ENCODE measurements at regions not wholly inside any gene's neighbourhood (a gene's known extent, or its start where the extent isn't known, plus 50 kb on each side); places are given as distances from the start of the nearest gene placed in this dataset.

DNA sequence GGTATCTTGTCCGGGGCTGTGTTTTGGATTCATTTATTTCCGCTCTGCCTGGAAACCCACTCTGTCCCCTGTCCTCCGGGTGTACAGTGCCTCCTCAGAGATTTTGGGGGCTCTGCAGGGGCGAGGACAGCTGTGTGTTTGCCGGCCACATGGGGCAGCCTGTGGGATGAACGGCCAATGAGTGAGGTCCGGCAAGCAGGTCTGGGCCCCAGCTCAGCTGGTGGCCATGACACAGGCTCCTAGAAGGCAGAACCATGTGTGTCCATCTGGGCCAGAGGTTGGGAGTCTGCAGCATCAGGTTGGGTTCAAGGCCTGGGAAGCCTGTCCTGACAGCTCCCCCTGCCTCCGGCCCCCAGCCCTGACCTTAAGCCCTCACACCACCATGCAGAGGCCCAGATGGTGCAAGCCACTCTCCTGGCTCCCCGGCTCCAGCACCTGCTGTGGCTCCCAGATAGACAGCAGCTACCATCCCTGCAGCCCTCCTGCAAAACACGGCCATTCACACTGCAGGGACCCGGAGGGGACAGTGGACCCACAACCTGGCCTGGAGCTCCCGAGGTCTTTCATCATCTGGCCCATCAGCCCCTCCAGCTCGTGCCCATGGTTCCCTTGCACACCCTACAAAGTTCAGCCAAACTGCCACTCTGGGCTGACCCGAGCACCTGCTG is 220.1 kb upstream of the C14orf180 start:
- H3K27me3 ChIP-seq (ENCODE audit: control insufficient read depth in 1 of 2, insufficient read depth in 2 of 2, low read length in 2 of 2) = no peaks in the 10 kb centered on the region
- H3K9ac ChIP-seq (ENCODE audit: low read depth in 1 of 2, low read length in 2 of 2) = no peak overlapping the region

DNA sequence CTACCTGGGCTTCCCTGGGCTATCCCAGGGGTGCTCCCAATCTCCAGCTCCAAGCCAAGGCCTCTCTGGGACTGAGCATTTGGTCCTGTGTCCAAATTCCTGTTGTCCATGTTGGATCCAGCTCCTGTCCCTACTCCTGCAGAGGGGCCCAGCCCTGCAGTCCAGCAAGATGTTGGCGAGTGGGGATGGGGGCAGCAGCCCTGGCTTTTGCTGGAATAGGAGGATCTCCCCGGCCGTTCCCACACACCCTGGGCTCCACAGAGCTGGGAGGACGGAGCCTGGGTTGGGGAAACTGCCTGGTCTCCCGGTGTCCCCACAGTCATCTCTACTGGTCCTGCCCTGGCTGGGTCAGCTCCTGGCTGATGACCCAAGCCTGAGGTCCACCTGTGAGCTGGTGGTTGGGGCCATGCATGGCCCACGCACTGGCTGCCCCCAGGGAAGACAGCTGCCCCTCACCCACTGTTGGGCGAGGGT is 219.6 kb upstream of the C14orf180 start:
- Histone ChIP-seq H3K4me3 (ENCODE audit: low read depth in 1 of 2, low read length in 2 of 2) (no peak overlapping the region), H3K36me3 (ENCODE audit: control insufficient read depth in 1 of 2, insufficient read depth in 2 of 2, low read length in 2 of 2) (no peaks in the 10 kb centered on the region), H3K9me3 (ENCODE audit: control insufficient read depth in 1 of 2, low read length in 2 of 2) (no peaks in the 10 kb centered on the region), H3K9ac (ENCODE audit: low read depth in 1 of 2, low read length in 2 of 2) (no peak overlapping the region), H3K27me3 (ENCODE audit: control insufficient read depth in 1 of 2, insufficient read depth in 2 of 2, low read length in 2 of 2) (no peaks in the 10 kb centered on the region), H3K4me1 (ENCODE audit: control insufficient read depth in 1 of 2, insufficient read depth in 2 of 2, low read length in 2 of 2) (no peaks in the 10 kb centered on the region), H3K27ac (ENCODE audit: low read depth, low read length) (no peak overlapping the region)

More for the DNA sequence above, 220.1 kb upstream of the C14orf180 start:
- Histone ChIP-seq H3K36me3 (ENCODE audit: control insufficient read depth in 1 of 2, insufficient read depth in 2 of 2, low read length in 2 of 2) (no peaks in the 10 kb centered on the region), H3K27ac (ENCODE audit: low read depth, low read length) (no peak overlapping the region), H3K4me3 (ENCODE audit: low read depth in 1 of 2, low read length in 2 of 2) (no peak overlapping the region), H3K4me1 (ENCODE audit: control insufficient read depth in 1 of 2, insufficient read depth in 2 of 2, low read length in 2 of 2) (no peaks in the 10 kb centered on the region), H3K9me3 (ENCODE audit: control insufficient read depth in 1 of 2, low read length in 2 of 2) (no peaks in the 10 kb centered on the region)

- no peak overlapping the region for H3K4me3 ChIP-seq (ENCODE audit: low read depth in 1 of 2, low read length in 2 of 2)
- H3K27ac ChIP-seq (ENCODE audit: low read depth, low read length) = no peak overlapping the region
- no peaks in the 10 kb centered on the region for H3K36me3 ChIP-seq (ENCODE audit: control insufficient read depth in 1 of 2, insufficient read depth in 2 of 2, low read length in 2 of 2)
- H3K9ac ChIP-seq (ENCODE audit: low read depth in 1 of 2, low read length in 2 of 2) = no peak overlapping the region
- H3K4me1 ChIP-seq (ENCODE audit: control insufficient read depth in 1 of 2, insufficient read depth in 2 of 2, low read length in 2 of 2) = no peaks in the 10 kb centered on the region
- H3K9me3 ChIP-seq (ENCODE audit: control insufficient read depth in 1 of 2, low read length in 2 of 2) = no peaks in the 10 kb centered on the region
- no peaks in the 10 kb centered on the region for H3K27me3 ChIP-seq (ENCODE audit: control insufficient read depth in 1 of 2, insufficient read depth in 2 of 2, low read length in 2 of 2)
These were observed 219.1 kb upstream of the C14orf180 start for GRCh38 chr14:104360501-104360900.

GRCh38 chr14:104361101-104361591 is 218.4 kb upstream of the C14orf180 start:
- H3K27ac ChIP-seq (ENCODE audit: low read depth, low read length) = no peak overlapping the region
- no peaks in the 10 kb centered on the region for H3K36me3 ChIP-seq (ENCODE audit: control insufficient read depth in 1 of 2, insufficient read depth in 2 of 2, low read length in 2 of 2)
- H3K27me3 ChIP-seq (ENCODE audit: control insufficient read depth in 1 of 2, insufficient read depth in 2 of 2, low read length in 2 of 2) = no peaks in the 10 kb centered on the region
- no peaks in the 10 kb centered on the region for H3K9me3 ChIP-seq (ENCODE audit: control insufficient read depth in 1 of 2, low read length in 2 of 2)
- H3K4me1 ChIP-seq (ENCODE audit: control insufficient read depth in 1 of 2, insufficient read depth in 2 of 2, low read length in 2 of 2) = no peaks in the 10 kb centered on the region
- no peak overlapping the region for H3K9ac ChIP-seq (ENCODE audit: low read depth in 1 of 2, low read length in 2 of 2)
- no peak overlapping the region for H3K4me3 ChIP-seq (ENCODE audit: low read depth in 1 of 2, low read length in 2 of 2)

DNA sequence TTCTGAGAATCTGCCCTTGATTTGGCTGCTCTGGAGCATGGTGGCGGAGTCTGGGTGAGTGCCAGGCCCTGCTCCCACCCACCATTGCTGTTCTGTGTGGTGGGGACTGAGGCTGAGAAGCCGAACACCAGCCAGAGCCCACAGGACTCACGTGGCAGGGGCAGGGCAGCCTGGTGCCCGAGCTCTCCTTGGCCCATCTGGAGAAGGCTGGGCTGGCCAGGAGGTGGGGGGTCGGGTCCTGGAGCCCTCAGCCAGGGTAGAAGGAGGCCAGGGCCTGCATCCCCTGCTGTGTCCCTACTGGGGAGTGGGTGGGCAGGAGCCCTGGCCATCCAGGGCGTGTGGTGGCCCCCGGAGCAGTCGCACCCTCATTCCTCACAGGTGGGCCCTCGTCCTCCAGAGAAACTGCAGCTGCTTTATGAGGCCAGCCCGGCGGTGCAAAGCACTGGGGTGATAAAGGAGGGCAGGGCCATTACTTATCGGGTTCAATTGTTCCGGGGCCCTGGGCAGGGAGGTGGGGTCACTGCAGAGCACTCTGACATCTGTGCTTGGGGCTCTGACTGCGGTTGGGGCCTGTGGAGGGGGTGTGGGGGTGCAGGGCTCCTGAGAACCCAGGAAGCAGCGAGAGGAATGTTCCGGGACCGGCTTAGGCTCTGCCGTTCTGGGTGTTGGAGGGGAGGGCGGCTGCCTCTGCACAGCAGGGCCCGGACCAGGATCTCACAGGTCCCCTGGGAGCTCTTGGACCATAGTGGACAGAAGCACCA is 217.5 kb upstream of the C14orf180 start:
- H3K4me3 ChIP-seq (ENCODE audit: low read depth in 1 of 2, low read length in 2 of 2) = no peak overlapping the region
- no peak overlapping the region for H3K27ac ChIP-seq (ENCODE audit: low read depth, low read length)
- no peak overlapping the region for H3K9ac ChIP-seq (ENCODE audit: low read depth in 1 of 2, low read length in 2 of 2)
- no peaks in the 10 kb centered on the region for H3K36me3 ChIP-seq (ENCODE audit: control insufficient read depth in 1 of 2, insufficient read depth in 2 of 2, low read length in 2 of 2)
- H3K27me3 ChIP-seq (ENCODE audit: control insufficient read depth in 1 of 2, insufficient read depth in 2 of 2, low read length in 2 of 2) = no peaks in the 10 kb centered on the region
- H3K9me3 ChIP-seq (ENCODE audit: control insufficient read depth in 1 of 2, low read length in 2 of 2) = no peaks in the 10 kb centered on the region
- no peaks in the 10 kb centered on the region for H3K4me1 ChIP-seq (ENCODE audit: control insufficient read depth in 1 of 2, insufficient read depth in 2 of 2, low read length in 2 of 2)

DNA sequence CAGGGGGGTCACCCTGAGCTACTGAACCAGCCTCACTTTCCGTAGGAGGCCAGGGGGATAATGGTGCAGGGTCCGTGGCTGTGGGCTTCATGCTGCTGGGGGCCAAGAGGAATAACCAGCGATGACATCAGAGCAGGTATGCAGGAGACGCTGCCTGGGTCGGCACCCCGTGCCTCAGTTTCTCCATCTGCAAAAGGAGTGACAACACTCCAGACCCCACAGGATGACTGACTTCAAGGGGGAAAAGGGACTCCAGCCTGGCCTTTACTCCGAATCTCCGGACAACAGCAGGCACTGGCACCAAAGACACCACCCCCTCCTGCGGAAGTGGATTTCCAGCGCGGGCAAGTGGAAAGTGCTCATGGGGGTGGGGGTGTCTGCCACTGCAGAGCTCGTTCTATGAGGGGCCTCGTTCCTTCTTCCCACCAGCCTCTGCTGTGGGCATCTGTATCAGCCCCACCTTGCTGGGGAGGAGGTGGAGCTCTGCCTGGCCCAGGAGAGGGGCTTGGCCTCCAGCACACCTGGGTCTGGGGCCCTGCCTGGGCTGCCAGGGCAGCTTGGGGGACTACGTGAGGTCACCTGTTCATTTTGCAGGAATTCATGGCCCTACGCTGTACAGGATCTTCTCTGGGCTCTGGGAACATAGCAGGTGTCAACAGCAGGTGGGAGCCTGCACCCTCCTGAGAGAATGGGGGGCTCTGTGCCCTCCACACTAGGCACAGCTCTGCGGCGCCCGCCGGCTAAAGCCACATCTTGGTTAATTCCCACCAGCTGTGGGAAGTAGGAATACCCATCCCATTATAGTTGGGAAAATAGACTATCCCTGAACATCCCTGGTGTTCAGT is 216.6 kb upstream of the C14orf180 start:
- Histone ChIP-seq H3K4me3 (ENCODE audit: low read depth in 1 of 2, low read length in 2 of 2) (no peak overlapping the region), H3K9ac (ENCODE audit: low read depth in 1 of 2, low read length in 2 of 2) (no peak overlapping the region), H3K36me3 (ENCODE audit: control insufficient read depth in 1 of 2, insufficient read depth in 2 of 2, low read length in 2 of 2) (no peaks in the 10 kb centered on the region), H3K27ac (ENCODE audit: low read depth, low read length) (no peak overlapping the region), H3K9me3 (ENCODE audit: control insufficient read depth in 1 of 2, low read length in 2 of 2) (no peaks in the 10 kb centered on the region), H3K4me1 (ENCODE audit: control insufficient read depth in 1 of 2, insufficient read depth in 2 of 2, low read length in 2 of 2) (no peaks in the 10 kb centered on the region), H3K27me3 (ENCODE audit: control insufficient read depth in 1 of 2, insufficient read depth in 2 of 2, low read length in 2 of 2) (no peaks in the 10 kb centered on the region)

- Histone ChIP-seq H3K36me3 (ENCODE audit: control insufficient read depth in 1 of 2, insufficient read depth in 2 of 2, low read length in 2 of 2) (no peaks in the 10 kb centered on the region), H3K9ac (ENCODE audit: low read depth in 1 of 2, low read length in 2 of 2) (no peak overlapping the region), H3K4me3 (ENCODE audit: low read depth in 1 of 2, low read length in 2 of 2) (no peak overlapping the region), H3K4me1 (ENCODE audit: control insufficient read depth in 1 of 2, insufficient read depth in 2 of 2, low read length in 2 of 2) (no peaks in the 10 kb centered on the region), H3K27ac (ENCODE audit: low read depth, low read length) (no peak overlapping the region), H3K27me3 (ENCODE audit: control insufficient read depth in 1 of 2, insufficient read depth in 2 of 2, low read length in 2 of 2) (no peaks in the 10 kb centered on the region), H3K9me3 (ENCODE audit: control insufficient read depth in 1 of 2, low read length in 2 of 2) (no peaks in the 10 kb centered on the region)
These were observed 215.4 kb upstream of the C14orf180 start for GRCh38 chr14:104363891-104364760.

- H3K9me3 ChIP-seq (ENCODE audit: control insufficient read depth in 1 of 2, low read length in 2 of 2) = no peaks in the 10 kb centered on the region
- no peaks in the 10 kb centered on the region for H3K36me3 ChIP-seq (ENCODE audit: control insufficient read depth in 1 of 2, insufficient read depth in 2 of 2, low read length in 2 of 2)
- H3K27ac ChIP-seq (ENCODE audit: low read depth, low read length) = no peak overlapping the region
- H3K4me3 ChIP-seq (ENCODE audit: low read depth in 1 of 2, low read length in 2 of 2) = no peak overlapping the region
- no peaks in the 10 kb centered on the region for H3K4me1 ChIP-seq (ENCODE audit: control insufficient read depth in 1 of 2, insufficient read depth in 2 of 2, low read length in 2 of 2)
- H3K27me3 ChIP-seq (ENCODE audit: control insufficient read depth in 1 of 2, insufficient read depth in 2 of 2, low read length in 2 of 2) = no peaks in the 10 kb centered on the region
- H3K9ac ChIP-seq (ENCODE audit: low read depth in 1 of 2, low read length in 2 of 2) = no peak overlapping the region
These were observed 214.7 kb upstream of the C14orf180 start for GRCh38 chr14:104364830-104365229.

DNA sequence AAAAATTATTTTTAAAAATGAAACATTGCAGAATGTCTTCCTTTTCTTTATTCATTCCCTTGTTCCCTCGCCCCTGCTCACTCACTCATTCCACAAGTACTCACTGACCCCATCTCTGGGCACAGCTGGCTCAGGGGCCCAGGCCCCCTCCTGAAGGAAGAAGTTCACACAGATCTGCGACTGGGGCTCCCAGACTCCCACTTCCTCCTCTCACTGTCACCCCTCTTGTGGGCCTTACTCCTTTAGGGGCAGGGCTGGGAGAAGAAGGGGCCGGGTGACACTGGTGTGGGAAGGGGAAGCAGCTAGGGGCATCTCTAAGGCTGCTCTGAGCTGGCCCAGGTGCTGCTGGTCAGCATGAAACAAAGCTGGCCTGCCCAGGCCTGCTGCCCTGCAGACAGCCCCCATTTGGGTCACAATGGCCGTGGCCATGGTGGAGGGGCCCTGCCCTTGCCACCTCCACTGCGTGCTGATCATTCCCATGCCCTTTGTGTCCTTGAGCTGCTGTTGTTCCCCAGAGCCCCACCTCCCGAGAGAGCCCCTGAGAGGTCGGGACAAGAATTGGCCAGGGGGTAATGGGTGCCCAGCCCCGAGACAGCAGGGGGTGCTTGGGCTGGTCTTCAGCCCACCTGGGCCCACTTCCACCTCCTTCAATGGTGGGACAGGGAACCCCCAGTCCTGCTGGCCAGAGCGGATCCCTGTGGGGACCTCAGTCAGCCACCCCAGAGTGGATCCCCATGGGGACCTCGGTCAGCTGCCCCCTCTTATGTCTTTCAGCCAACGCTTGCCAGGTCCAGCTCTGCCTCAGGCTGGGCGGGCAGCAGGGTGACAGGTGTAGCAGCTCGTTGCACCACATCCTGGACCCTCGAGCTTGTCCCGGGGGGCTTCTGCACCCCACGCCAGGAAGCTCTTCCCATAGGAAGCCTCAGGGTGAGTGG is 212.4 kb upstream of the C14orf180 start:
- H3K4me1 ChIP-seq (ENCODE audit: control insufficient read depth in 1 of 2, insufficient read depth in 2 of 2, low read length in 2 of 2) = no peaks in the 10 kb centered on the region
- no peak overlapping the region for H3K9ac ChIP-seq (ENCODE audit: low read depth in 1 of 2, low read length in 2 of 2)
- no peak overlapping the region for H3K4me3 ChIP-seq (ENCODE audit: low read depth in 1 of 2, low read length in 2 of 2)
- no peaks in the 10 kb centered on the region for H3K9me3 ChIP-seq (ENCODE audit: control insufficient read depth in 1 of 2, low read length in 2 of 2)
- no peak overlapping the region for H3K27ac ChIP-seq (ENCODE audit: low read depth, low read length)
- H3K27me3 ChIP-seq (ENCODE audit: control insufficient read depth in 1 of 2, insufficient read depth in 2 of 2, low read length in 2 of 2) = no peaks in the 10 kb centered on the region
- no peaks in the 10 kb centered on the region for H3K36me3 ChIP-seq (ENCODE audit: control insufficient read depth in 1 of 2, insufficient read depth in 2 of 2, low read length in 2 of 2)

All from duodenal mucosa (tissue), 2 donors.